ENCODE measurements at regions not wholly inside any gene's neighbourhood (a gene's known extent, or its start where the extent isn't known, plus 50 kb on each side); places are given as distances from the start of the nearest gene placed in this dataset.
"Not testable (repeated sequence)": the region's sequence is repeated elsewhere in the genome, so short reads cannot be mapped to it uniquely, and the experiment has no call there.

GRCh38 chr5:28961816-28962215 lies 1923.4 kb upstream of the CDH9 start:
- no peak for DNase-seq

DNA sequence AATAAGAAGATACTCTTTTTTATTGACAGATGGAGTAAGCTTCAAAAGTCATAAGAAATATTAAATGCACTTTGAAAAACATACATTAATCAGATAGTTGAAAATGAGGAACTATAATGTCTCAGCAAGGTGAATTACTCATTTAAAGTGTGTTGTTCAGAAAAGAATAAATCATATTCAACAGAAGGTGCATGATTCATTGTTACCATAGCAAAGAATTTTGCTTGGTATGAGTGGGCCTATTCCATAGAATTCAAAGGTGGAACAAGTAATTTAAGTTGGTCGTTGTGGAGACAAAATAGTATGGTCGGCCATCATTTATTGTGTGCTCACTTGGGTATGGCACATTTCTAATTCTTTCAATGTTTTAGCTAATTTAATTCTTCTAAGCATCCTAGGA lies 1920.2 kb upstream of the CDH9 start:
- DNase-seq: no peak

- no peak for DNase-seq
Observed at GRCh38 chr5:28957450-28957849, 1919.1 kb upstream of the CDH9 start.

- DNase-seq: no peak
Observed at GRCh38 chr5:28954074-28954473, 1915.7 kb upstream of the CDH9 start.

DNA sequence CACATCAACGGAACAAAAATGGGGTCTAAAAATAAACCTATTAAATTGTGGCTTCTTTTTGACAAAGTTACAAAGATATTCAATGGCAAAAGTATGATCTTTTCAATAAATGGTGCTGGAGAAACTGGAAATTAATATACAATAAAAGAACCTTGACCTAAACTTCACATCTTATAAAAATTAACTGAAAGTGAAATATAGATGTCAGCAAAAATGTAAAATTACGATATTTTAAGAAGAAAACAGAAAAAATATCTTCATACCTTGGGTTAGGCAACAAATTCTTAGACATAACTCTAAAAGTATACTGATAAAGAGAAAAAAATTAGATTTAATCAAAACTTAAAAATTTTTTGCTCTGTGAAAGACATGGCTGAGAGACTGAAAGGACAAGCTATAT lies 1909.5 kb upstream of the CDH9 start:
- no peak for DNase-seq

DNA sequence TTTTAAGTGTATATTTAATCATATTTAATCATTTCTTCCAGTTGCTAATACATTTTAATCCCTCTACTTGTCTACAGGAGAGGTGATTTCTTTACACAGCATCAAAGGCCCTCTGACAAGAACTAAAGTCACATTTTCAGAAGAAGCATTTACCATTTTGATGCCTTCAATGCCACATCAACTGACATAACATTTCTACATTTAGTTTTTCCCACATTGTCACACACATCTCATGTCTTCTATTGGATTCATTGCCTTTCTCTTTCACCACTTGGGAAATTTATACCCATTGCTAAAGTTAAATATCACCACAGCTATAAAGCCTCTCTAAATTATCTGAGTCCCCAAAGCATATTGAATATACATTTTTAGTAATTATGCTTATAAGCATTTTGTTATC lies 1907.5 kb upstream of the CDH9 start:
- no peak for DNase-seq

DNA sequence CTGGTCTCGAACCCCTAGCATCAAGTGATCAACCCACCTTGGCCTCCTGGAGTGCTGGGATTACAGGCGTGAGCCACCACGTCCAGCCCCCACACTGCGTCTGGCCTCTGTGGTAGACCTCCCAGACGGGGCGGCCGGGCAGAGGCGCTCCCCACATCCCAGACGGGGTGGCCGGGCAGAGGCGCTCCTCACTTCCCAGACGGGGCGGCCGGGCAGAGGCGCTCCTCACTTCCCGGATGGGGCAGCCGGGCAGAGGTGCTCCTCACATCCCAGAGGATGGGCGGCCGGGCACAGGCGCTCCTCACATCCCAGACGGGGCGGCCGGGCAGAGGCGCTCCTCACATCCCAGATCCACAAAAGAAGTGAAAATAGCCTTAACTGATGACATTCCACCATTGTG lies 1891.0 kb upstream of the CDH9 start:
- not testable (repeated sequence) for DNase-seq

- DNase-seq: not testable (repeated sequence)
Observed at GRCh38 chr5:28928327-28928790, 1890.0 kb upstream of the CDH9 start.

- DNase-seq: no peak
Observed at GRCh38 chr5:28927559-28928326, 1889.4 kb upstream of the CDH9 start.

- no peak for DNase-seq
Observed at GRCh38 chr5:28926422-28926821, 1888.0 kb upstream of the CDH9 start.

DNA sequence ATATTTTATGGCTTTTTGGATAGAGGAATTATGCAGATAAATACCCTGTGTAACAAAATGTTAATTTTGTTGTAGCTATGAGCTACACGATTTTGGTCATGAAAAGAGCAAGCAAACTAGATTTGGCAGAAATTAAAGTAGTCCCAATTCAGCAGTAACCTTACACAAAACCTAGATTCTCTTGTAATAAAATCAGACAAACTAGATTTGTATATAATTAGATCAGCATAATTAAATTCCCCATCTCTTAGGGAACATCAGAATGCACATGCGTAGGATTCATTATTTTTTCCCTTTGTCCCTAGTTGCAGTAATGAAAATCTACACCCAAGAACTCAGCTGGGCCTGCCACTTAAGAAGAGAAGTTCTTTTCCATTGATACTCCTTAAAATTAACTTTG lies 1879.2 kb upstream of the CDH9 start:
- DNase-seq: no peak

DNA sequence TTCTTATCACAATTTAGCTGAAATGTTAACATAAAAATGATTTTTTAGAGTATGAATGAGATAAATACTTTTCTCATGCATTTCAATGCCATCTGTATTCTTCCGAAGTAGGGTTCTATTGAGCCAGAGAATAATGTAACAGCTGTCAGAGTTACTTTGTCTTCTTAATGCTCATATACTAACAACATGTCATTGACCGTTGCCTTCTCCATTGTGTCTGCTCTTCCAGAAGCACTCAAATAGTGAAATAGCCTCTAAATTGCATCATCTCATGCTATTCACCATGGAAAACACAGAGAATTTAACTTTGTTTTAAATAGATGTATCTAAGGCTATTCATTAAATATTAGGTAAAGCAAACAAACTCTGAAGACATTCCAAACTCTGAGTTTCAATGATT lies 1875.9 kb upstream of the CDH9 start:
- no peak for DNase-seq

- DNase-seq: no peak
Observed at GRCh38 chr5:28903643-28904042, 1865.3 kb upstream of the CDH9 start.

DNA sequence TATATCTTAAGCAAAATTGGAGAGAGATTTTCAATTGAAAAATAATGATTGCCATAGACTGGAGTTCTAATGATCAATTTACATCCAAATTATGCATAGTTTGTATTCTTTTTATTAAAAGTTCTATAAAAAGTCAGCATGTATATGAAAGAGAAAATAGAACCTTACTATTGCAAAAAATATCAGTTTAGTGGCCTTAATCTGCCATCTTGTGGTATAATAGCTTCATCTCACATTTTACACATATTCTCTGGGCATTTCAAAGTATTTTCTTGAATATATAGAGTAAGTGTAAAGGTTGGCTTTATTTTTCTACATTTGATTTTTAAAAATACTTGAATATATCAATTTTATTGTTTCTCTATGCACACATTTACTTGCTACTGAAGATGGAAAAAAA lies 1858.6 kb upstream of the CDH9 start:
- DNase-seq: no peak

DNA sequence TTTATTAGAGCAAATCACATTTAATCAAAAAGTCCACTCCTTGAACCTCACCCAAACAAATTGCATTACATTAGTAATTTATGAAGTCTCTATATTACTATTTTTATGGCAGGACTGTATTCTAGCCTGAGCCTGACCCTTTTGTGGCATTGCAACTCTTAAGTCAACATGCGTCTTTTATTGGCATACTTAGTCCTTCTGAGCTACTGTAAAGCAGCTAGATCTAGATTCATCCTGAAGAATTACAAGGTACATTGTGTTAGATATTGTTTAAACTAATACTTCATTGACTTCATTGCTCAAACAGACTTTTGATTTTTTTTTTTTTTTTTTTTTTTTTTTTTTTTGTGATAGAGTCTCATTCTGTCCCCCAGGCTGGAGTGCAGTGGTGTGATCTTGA lies 1842.5 kb upstream of the CDH9 start:
- no peak for DNase-seq

DNA sequence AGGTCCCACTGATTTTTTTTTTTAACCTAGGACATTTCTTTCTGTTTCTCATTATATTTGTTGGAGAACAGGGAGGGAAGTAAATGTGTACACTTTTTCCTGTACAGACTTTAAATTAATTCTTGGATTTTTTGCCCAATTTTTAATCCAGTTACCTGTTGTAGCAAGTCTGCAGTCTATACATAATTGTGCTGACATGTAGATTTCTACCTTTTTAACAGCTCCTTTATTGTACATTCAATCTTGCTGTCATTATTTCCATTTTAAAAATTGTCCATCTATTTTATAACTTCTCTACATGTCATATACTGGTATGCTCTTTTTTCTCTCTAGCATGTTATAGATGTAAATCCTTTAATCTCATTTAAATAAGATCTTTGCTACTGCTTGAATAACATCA lies 1838.7 kb upstream of the CDH9 start:
- no peak for DNase-seq

- no peak for DNase-seq
Observed at GRCh38 chr5:28864006-28864405, 1825.6 kb upstream of the CDH9 start.

GRCh38 chr5:28862860-28863196 lies 1824.4 kb upstream of the CDH9 start:
- DNase-seq: no peak

GRCh38 chr5:28862137-28862859 lies 1823.9 kb upstream of the CDH9 start:
- no peak for DNase-seq

- DNase-seq: no peak
Observed at GRCh38 chr5:28855626-28856025, 1817.2 kb upstream of the CDH9 start.

- no peak for DNase-seq
Observed at GRCh38 chr5:28850320-28850921, 1812.0 kb upstream of the CDH9 start.

GRCh38 chr5:28831042-28831441 lies 1792.7 kb upstream of the CDH9 start:
- DNase-seq: no peak

- no peak for DNase-seq
Observed at GRCh38 chr5:28823231-28823630, 1784.8 kb upstream of the CDH9 start.

DNA sequence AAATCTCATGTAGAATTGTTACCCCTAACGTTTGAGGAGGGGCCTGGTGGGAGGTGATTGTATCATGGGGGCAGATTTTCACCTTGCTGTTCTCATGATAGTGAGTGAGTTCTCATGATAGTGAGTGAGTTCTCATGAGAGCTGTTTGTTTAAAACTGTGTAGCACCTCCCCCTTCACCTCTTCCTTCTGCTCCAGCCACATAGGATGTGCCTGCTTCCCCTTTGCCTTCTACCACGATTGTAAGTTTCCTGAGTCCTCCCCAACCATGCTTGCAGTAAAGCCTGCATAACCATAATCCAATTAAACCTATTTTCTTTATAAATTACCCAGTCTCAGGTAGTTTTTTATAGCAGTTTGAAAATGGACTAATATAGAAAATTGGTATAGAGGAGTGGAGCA lies 1783.7 kb upstream of the CDH9 start:
- no peak for DNase-seq
